Neuronal stem cell (in vitro differentiated cells): ENCODE measurements at regions not wholly inside any gene's neighbourhood (a gene's known extent, or its start where the extent isn't known, plus 50 kb on each side); places are given as distances from the start of the nearest gene placed in this dataset.

ENCODE experiments used
- DNase-seq: peaks from one replicate; pipeline ENCODE4 v3.0.0-alpha.2; 2013; ENCODE audit warnings: low spot score
- H2AFZ ChIP-seq: one replicate; pipeline ENCODE4 v1.6.1; 2013; ENCODE audit warnings: mild to moderate bottlenecking, low read length, inconsistent platforms
- H2AK5ac ChIP-seq: 2 replicates; pipeline ENCODE4 v1.6.1; 2013; ENCODE audit warnings: low read depth, mild to moderate bottlenecking, inconsistent platforms, low read length, moderate library complexity, mixed read lengths
- H2BK120ac ChIP-seq: 2 replicates; pipeline ENCODE4 v1.6.1; 2013; ENCODE audit warnings: low read depth, mild to moderate bottlenecking, inconsistent platforms, low read length, moderate library complexity, mixed read lengths
- H2BK12ac ChIP-seq: one replicate; pipeline ENCODE4 v1.6.1; 2013; ENCODE audit warnings: low read length, inconsistent platforms
- H2BK15ac ChIP-seq: 2 replicates; pipeline ENCODE4 v1.6.1; 2013; ENCODE audit warnings: mild to moderate bottlenecking, low read length, inconsistent platforms, mixed read lengths
- H2BK5ac ChIP-seq: one replicate; pipeline ENCODE4 v1.6.1; 2013; ENCODE audit warnings: inconsistent platforms, mild to moderate bottlenecking, low read length, moderate library complexity
- H3K14ac ChIP-seq: one replicate; pipeline ENCODE4 v1.6.1; 2013; ENCODE audit warnings: low read length, inconsistent platforms
- H3K18ac ChIP-seq: 2 replicates; pipeline ENCODE4 v1.6.1; 2013; ENCODE audit warnings: low read length, inconsistent platforms
- H3K23ac ChIP-seq: 2 replicates; pipeline ENCODE4 v1.6.1; 2013; ENCODE audit warnings: low read depth, mild to moderate bottlenecking, mixed read lengths, low read length, inconsistent platforms; ENCODE audit not compliant: poor library complexity
- H3K27ac ChIP-seq: replicated peaks from 3 replicates; pipeline ENCODE4 v1.5.1; 2013; ENCODE audit warnings: low read length, inconsistent platforms
- H3K27me3 ChIP-seq, 3 experiments: 2 replicates each; pipeline ENCODE4 v1.6.1; 2013; ENCODE audit warnings: low read length in 3 of 3, mild to moderate bottlenecking in 2 of 3, inconsistent platforms in 1 of 3, low read depth in 1 of 3, mixed read lengths in 1 of 3, moderate library complexity in 1 of 3; ENCODE audit not compliant: control insufficient read depth in 3 of 3, insufficient read depth in 3 of 3
- H3K36me3 ChIP-seq, 2 donors: replicated peaks in 1 of 2; 2 replicates each; pipeline ENCODE4 v1.6.1; 2013; ENCODE audit warnings: low read length in 2 of 2; ENCODE audit not compliant: control insufficient read depth in 2 of 2, insufficient read depth in 2 of 2
- H3K4ac ChIP-seq: 2 replicates; pipeline ENCODE4 v1.6.1; 2013; ENCODE audit warnings: inconsistent platforms, mild to moderate bottlenecking, low read length, moderate library complexity
- H3K4me1 ChIP-seq, 2 donors: 1 replicate in 1 of 2; 2 replicates in 1 of 2; pipeline ENCODE4 v1.6.1; 2013; ENCODE audit warnings: low read length in 2 of 2, low read depth in 1 of 2; ENCODE audit not compliant: control insufficient read depth in 2 of 2, insufficient read depth in 1 of 2
- H3K4me2 ChIP-seq: one replicate; pipeline ENCODE4 v1.6.1; 2013; ENCODE audit warnings: mild to moderate bottlenecking, low read length, inconsistent platforms; ENCODE audit not compliant: insufficient read depth, poor library complexity, severe bottlenecking
- H3K4me3 ChIP-seq, 2 donors: 2 replicates each; pipeline ENCODE4 v1.5.1; 2013; ENCODE audit warnings: low read length in 2 of 2, mild to moderate bottlenecking in 2 of 2, inconsistent platforms in 1 of 2, moderate library complexity in 1 of 2
- H3K79me1 ChIP-seq: one replicate; pipeline ENCODE4 v1.6.1; 2013; ENCODE audit warnings: low read depth, mild to moderate bottlenecking, inconsistent platforms, low read length, moderate library complexity
- H3K9ac ChIP-seq: one replicate; pipeline ENCODE4 v1.6.1; 2013; ENCODE audit warnings: mild to moderate bottlenecking, low read depth, low read length, inconsistent platforms; ENCODE audit not compliant: poor library complexity
- H3K9me3 ChIP-seq, 2 donors: replicated peaks in 1 of 2; 2 replicates each; pipeline versions ENCODE3 to v1.6.1; 2013; ENCODE audit warnings: low read length in 2 of 2, mild to moderate bottlenecking in 2 of 2, inconsistent platforms in 1 of 2, low read depth in 1 of 2, mixed read lengths in 1 of 2, moderate library complexity in 1 of 2; ENCODE audit not compliant: control insufficient read depth in 2 of 2, insufficient read depth in 1 of 2
- H4K8ac ChIP-seq: one replicate; pipeline ENCODE4 v1.6.1; 2013; ENCODE audit warnings: low read depth, mild to moderate bottlenecking, inconsistent platforms, low read length, moderate library complexity
- H4K91ac ChIP-seq: one replicate; pipeline ENCODE4 v1.6.1; 2013; ENCODE audit warnings: low read length, low read depth, mild to moderate bottlenecking, inconsistent platforms; ENCODE audit not compliant: poor library complexity
- WGBS, 2 donors: extraction: QIAGEN DNeasy Blood & Tissue Kit; methylation state at CpG; one replicate each; pipeline ENCODE4 v1.1.7; 2013; ENCODE audit warnings: missing lambda C conversion rate in 2 of 2, mixed read lengths in 1 of 2; ENCODE audit not compliant: insufficient read length in 2 of 2, insufficient replicate concordance in 1 of 2; ENCODE audit errors: extremely low coverage in 2 of 2; 5-methylcytosine and 5-hydroxymethylcytosine counted together

GRCh38 chr2:193276988-193277387 is 1082.3 kb upstream of the TMEFF2 start:
- no peak for DNase-seq
- no peak overlapping the region for H2BK12ac ChIP-seq

GRCh38 chr2:193276560-193276959 is 1081.8 kb upstream of the TMEFF2 start:
- no peak overlapping the region for H3K9ac ChIP-seq
- H2BK15ac ChIP-seq: no peak overlapping the region
- no peak overlapping the region for H2BK5ac ChIP-seq
- H3K4ac ChIP-seq: no peak overlapping the region
- no peaks in the 10 kb centered on the region for H3K79me1 ChIP-seq
- peak overlapping the region; percentile 22 for H2AFZ ChIP-seq
- no peak overlapping the region for H2BK120ac ChIP-seq
- H4K91ac ChIP-seq: no peak overlapping the region
- no peaks in the 10 kb centered on the region for H3K9me3 ChIP-seq
- no peak overlapping the region for H2AK5ac ChIP-seq
- no peaks in the 10 kb centered on the region for H3K27me3 ChIP-seq
- no peak overlapping the region for H3K14ac ChIP-seq
- no peak for DNase-seq
- H3K4me1 ChIP-seq: no peaks in the 10 kb centered on the region
- WGBS, 2 donors: no CpG with 5 or more reads among the region's 16 CpGs
- no peak overlapping the region for H3K23ac ChIP-seq
- H3K18ac ChIP-seq: no peak overlapping the region
- H3K4me3 ChIP-seq: no peak overlapping the region
- H3K27ac ChIP-seq: no peak overlapping the region
- H4K8ac ChIP-seq: no peak overlapping the region
- no peak overlapping the region for H3K4me2 ChIP-seq
- no peaks in the 10 kb centered on the region for H3K36me3 ChIP-seq
- no peak overlapping the region for H2BK12ac ChIP-seq

More at GRCh38 chr2:193276988-193277387, 1082.3 kb upstream of the TMEFF2 start:
- Histone ChIP-seq H2AFZ (peak overlapping the region; percentile 11), H4K91ac (no peak overlapping the region), H3K9ac (no peak overlapping the region), H3K36me3 (no peaks in the 10 kb centered on the region), H3K79me1 (no peaks in the 10 kb centered on the region), H3K9me3 (no peaks in the 10 kb centered on the region), H3K27ac (no peak overlapping the region), H2BK15ac (no peak overlapping the region), H4K8ac (no peak overlapping the region), H2AK5ac (no peak overlapping the region), H3K27me3 (no peaks in the 10 kb centered on the region), H3K4me2 (no peak overlapping the region), H3K4me1 (no peaks in the 10 kb centered on the region), H2BK120ac (no peak overlapping the region), H3K4me3 (no peak overlapping the region), H3K14ac (no peak overlapping the region), H3K4ac (no peak overlapping the region), H3K18ac (no peak overlapping the region), H3K23ac (no peak overlapping the region), H2BK5ac (no peak overlapping the region)
- no CpG with 5 or more reads among the region's 11 CpGs for WGBS, 2 donors

- no peak overlapping the region for H2BK120ac ChIP-seq
- H2AK5ac ChIP-seq: no peak overlapping the region
- DNase-seq: no peak
- H3K9me3 ChIP-seq: no peaks in the 10 kb centered on the region
- H2AFZ ChIP-seq: no peak overlapping the region
- no peak overlapping the region for H3K27ac ChIP-seq
- no peaks in the 10 kb centered on the region for H3K36me3 ChIP-seq
- H2BK12ac ChIP-seq: no peak overlapping the region
- H3K79me1 ChIP-seq: no peaks in the 10 kb centered on the region
- no peak overlapping the region for H3K4me3 ChIP-seq
- H2BK5ac ChIP-seq: no peak overlapping the region
- H3K23ac ChIP-seq: no peak overlapping the region
- no peak overlapping the region for H4K91ac ChIP-seq
- H3K4me2 ChIP-seq: no peak overlapping the region
- H3K18ac ChIP-seq: no peak overlapping the region
- no peak overlapping the region for H3K4ac ChIP-seq
- no peak overlapping the region for H3K14ac ChIP-seq
- H2BK15ac ChIP-seq: no peak overlapping the region
- WGBS, 2 donors: no CpG with 5 or more reads among the region's 6 CpGs
- no peaks in the 10 kb centered on the region for H3K4me1 ChIP-seq
- no peak overlapping the region for H4K8ac ChIP-seq
- no peaks in the 10 kb centered on the region for H3K27me3 ChIP-seq
- H3K9ac ChIP-seq: no peak overlapping the region
These were observed 1081.3 kb upstream of the TMEFF2 start for GRCh38 chr2:193276069-193276468.

- no peak overlapping the region for H2BK5ac ChIP-seq
- no peak overlapping the region for H2BK12ac ChIP-seq
- H3K4me2 ChIP-seq: no peak overlapping the region
- no peak overlapping the region for H4K91ac ChIP-seq
- H2AFZ ChIP-seq: no peak overlapping the region
- H3K9me3 ChIP-seq: no peaks in the 10 kb centered on the region
- no peak overlapping the region for H3K27ac ChIP-seq
- no peak overlapping the region for H2AK5ac ChIP-seq
- no peak for DNase-seq
- H3K18ac ChIP-seq: no peak overlapping the region
- no peak overlapping the region for H3K4ac ChIP-seq
- no peak overlapping the region for H3K4me3 ChIP-seq
- no peaks in the 10 kb centered on the region for H3K27me3 ChIP-seq
- H3K9ac ChIP-seq: no peak overlapping the region
- WGBS, 2 donors: no CpG with 5 or more reads among the region's 1 CpG
- H3K14ac ChIP-seq: no peak overlapping the region
- H2BK120ac ChIP-seq: no peak overlapping the region
- H4K8ac ChIP-seq: no peak overlapping the region
- H3K36me3 ChIP-seq: no peaks in the 10 kb centered on the region
- no peaks in the 10 kb centered on the region for H3K79me1 ChIP-seq
- H2BK15ac ChIP-seq: no peak overlapping the region
- no peak overlapping the region for H3K23ac ChIP-seq
- no peaks in the 10 kb centered on the region for H3K4me1 ChIP-seq
These were observed 1077.3 kb upstream of the TMEFF2 start for GRCh38 chr2:193272011-193272410.
